H9 (cell line): ENCODE measurements at regions not wholly inside any gene's neighbourhood (a gene's known extent, or its start where the extent isn't known, plus 50 kb on each side); places are given as distances from the start of the nearest gene placed in this dataset.

ENCODE experiments used
- DNase-seq: peaks from one replicate; pipeline ENCODE4 v3.0.0-alpha.2; 2017
- H2AFZ ChIP-seq: one replicate; pipeline ENCODE4 v1.6.1; 2013; ENCODE audit warnings: mild to moderate bottlenecking, low read length, control low read depth, moderate library complexity
- H2AK5ac ChIP-seq: 2 replicates; pipeline ENCODE4 v1.6.1; 2013; ENCODE audit warnings: low read length, control low read depth, mixed read lengths; ENCODE audit not compliant: insufficient read length
- H2BK120ac ChIP-seq: one replicate; pipeline ENCODE4 v1.6.1; 2013; ENCODE audit warnings: low read depth, mild to moderate bottlenecking, low read length, control low read depth, inconsistent platforms; ENCODE audit not compliant: poor library complexity, severe bottlenecking
- H2BK12ac ChIP-seq: 2 replicates; pipeline ENCODE4 v1.6.1; 2013; ENCODE audit warnings: low read length, control low read depth, mixed read lengths, low read depth; ENCODE audit not compliant: insufficient read length
- H2BK15ac ChIP-seq: 2 replicates; pipeline ENCODE4 v1.6.1; 2013; ENCODE audit warnings: low read depth, low read length, control low read depth
- H2BK20ac ChIP-seq: one replicate; pipeline ENCODE4 v1.6.1; 2013; ENCODE audit warnings: low read depth, mild to moderate bottlenecking, low read length, control low read depth, inconsistent platforms; ENCODE audit not compliant: poor library complexity, severe bottlenecking
- H2BK5ac ChIP-seq: 2 replicates; pipeline ENCODE4 v1.6.1; 2013; ENCODE audit warnings: low read length, control low read depth, mixed read lengths; ENCODE audit not compliant: insufficient read length
- H3K14ac ChIP-seq: 2 replicates; pipeline ENCODE4 v1.6.1; 2013; ENCODE audit warnings: low read length, control low read depth; ENCODE audit not compliant: insufficient read depth
- H3K18ac ChIP-seq: 2 replicates; pipeline ENCODE4 v1.6.1; 2013; ENCODE audit warnings: low read depth, mild to moderate bottlenecking, mixed read lengths, low read length, control low read depth; ENCODE audit not compliant: insufficient read length
- H3K23ac ChIP-seq: 2 replicates; pipeline ENCODE4 v1.6.1; 2013; ENCODE audit warnings: low read length, control low read depth, mixed read lengths, low read depth; ENCODE audit not compliant: insufficient read length
- H3K23me2 ChIP-seq: 2 replicates; pipeline ENCODE4 v1.6.1; 2013; ENCODE audit warnings: low read depth, mild to moderate bottlenecking, mixed read lengths, low read length, control low read depth; ENCODE audit not compliant: insufficient read length, poor library complexity, severe bottlenecking
- H3K27ac ChIP-seq: 2 replicates; pipeline ENCODE4 v1.5.1; 2013; ENCODE audit warnings: low read length, control low read depth, mixed read lengths, low read depth; ENCODE audit not compliant: insufficient read length
- H3K27me3 ChIP-seq: 2 replicates; pipeline ENCODE4 v1.6.1; 2013; ENCODE audit warnings: low read length, control low read depth, inconsistent platforms; ENCODE audit not compliant: insufficient read depth
- H3K4ac ChIP-seq: 2 replicates; pipeline ENCODE4 v1.6.1; 2013; ENCODE audit warnings: low read depth, mild to moderate bottlenecking, control low read depth, inconsistent platforms, low read length, moderate library complexity
- H3K4me1 ChIP-seq: 2 replicates; pipeline ENCODE4 v1.6.1; 2013; ENCODE audit warnings: low read length, control low read depth, inconsistent platforms; ENCODE audit not compliant: insufficient read depth
- H3K4me2 ChIP-seq: 2 replicates; pipeline ENCODE4 v1.6.1; 2013; ENCODE audit warnings: low read length, control low read depth, mixed read lengths; ENCODE audit not compliant: insufficient read length, insufficient read depth
- H3K56ac ChIP-seq: 2 replicates; pipeline ENCODE4 v1.6.1; 2013; ENCODE audit warnings: low read depth, mild to moderate bottlenecking, mixed read lengths, low read length, control low read depth; ENCODE audit not compliant: insufficient read length
- H3K79me1 ChIP-seq: 2 replicates; pipeline ENCODE4 v1.6.1; 2013; ENCODE audit warnings: low read depth, mild to moderate bottlenecking, moderate library complexity, low read length, control low read depth, inconsistent platforms; ENCODE audit not compliant: insufficient read depth, poor library complexity, severe bottlenecking
- H3K79me2 ChIP-seq: 2 replicates; pipeline ENCODE4 v1.6.1; 2013; ENCODE audit warnings: low read length, control low read depth, inconsistent platforms; ENCODE audit not compliant: insufficient read depth
- H3K9ac ChIP-seq: 2 replicates; pipeline ENCODE4 v1.6.1; 2013; ENCODE audit warnings: low read length, control low read depth, mixed read lengths; ENCODE audit not compliant: insufficient read length; ENCODE audit errors: extremely low read depth
- H3K9me3 ChIP-seq: one replicate; pipeline ENCODE4 v1.6.1; 2013; ENCODE audit warnings: low read depth, low read length, inconsistent platforms; ENCODE audit not compliant: control insufficient read depth
- H3T11ph ChIP-seq: one replicate; pipeline ENCODE4 v1.6.1; 2013; ENCODE audit warnings: mild to moderate bottlenecking, low read length, control low read depth, inconsistent platforms
- H4K20me1 ChIP-seq: one replicate; pipeline ENCODE4 v1.6.1; 2013; ENCODE audit not compliant: control insufficient read depth, insufficient read length, insufficient read depth
- H4K5ac ChIP-seq: 2 replicates; pipeline ENCODE4 v1.6.1; 2013; ENCODE audit warnings: low read depth, mild to moderate bottlenecking, mixed read lengths, low read length, control low read depth; ENCODE audit not compliant: insufficient read length
- H4K8ac ChIP-seq: replicated peaks from 2 replicates; pipeline ENCODE4 v1.6.1; 2013; ENCODE audit warnings: low read length, control low read depth, mixed read lengths, low read depth; ENCODE audit not compliant: insufficient read length
- H4K91ac ChIP-seq: 2 replicates; pipeline ENCODE4 v1.6.1; 2013; ENCODE audit warnings: low read depth, mild to moderate bottlenecking, moderate library complexity, mixed read lengths, low read length, control low read depth; ENCODE audit not compliant: insufficient read length
- H3K27ac Mint-ChIP-seq, 3 experiments: 2 replicates in 2 of 3; 3 replicates in 1 of 3; pipeline ENCODE4 v1.8.0; 2020 to 2021; ENCODE audit warnings: mixed read lengths in 3 of 3, mild to moderate bottlenecking in 1 of 3, moderate library complexity in 1 of 3
- H3K27me3 Mint-ChIP-seq: 2 replicates; pipeline ENCODE4 v1.8.0; 2021; ENCODE audit warnings: low read depth, mild to moderate bottlenecking, moderate library complexity, mixed read lengths
- H3K36me3 Mint-ChIP-seq, 3 experiments: 2 replicates in 2 of 3; 3 replicates in 1 of 3; pipeline ENCODE4 v1.8.0; 2020 to 2021; ENCODE audit warnings: low read depth in 3 of 3, mixed read lengths in 3 of 3; ENCODE audit not compliant: insufficient read depth in 1 of 3
- H3K4me1 Mint-ChIP-seq, 2 experiments: 2 replicates each; pipeline ENCODE4 v1.8.0; 2020; ENCODE audit warnings: mixed read lengths in 2 of 2
- H3K4me3 Mint-ChIP-seq, 2 experiments: 2 replicates in 1 of 2; 3 replicates in 1 of 2; pipeline ENCODE4 v1.8.0; 2020 to 2021; ENCODE audit warnings: mild to moderate bottlenecking in 2 of 2, mixed read lengths in 2 of 2, moderate library complexity in 1 of 2
- H3K9me3 Mint-ChIP-seq, 2 experiments: 2 replicates in 1 of 2; 3 replicates in 1 of 2; pipeline ENCODE4 v1.8.0; 2020; ENCODE audit warnings: mild to moderate bottlenecking in 2 of 2, mixed read lengths in 2 of 2, moderate library complexity in 1 of 2
- CTCF ChIP-seq: fragments of 200-600 bp; sonication (generic); conservative IDR thresholded peaks from 3 replicates; pipeline ENCODE4 v1.8.0; 2021; ENCODE audit warnings: antibody characterized with exemption, mild to moderate bottlenecking

- Histone ChIP-seq H2AFZ (no peak overlapping the region), H3K79me2 (no peaks in the 10 kb centered on the region), H3K4ac (no peak overlapping the region), H3T11ph (no peak overlapping the region), H2BK15ac (no peak overlapping the region), H3K18ac (no peak overlapping the region), H2BK120ac (no peak overlapping the region), H3K27ac (no peak overlapping the region), H4K5ac (no peak overlapping the region), H2BK12ac (no peak overlapping the region), H4K8ac (no peak overlapping the region), H3K4me2 (no peak overlapping the region), H2BK20ac (no peak overlapping the region), H4K91ac (no peak overlapping the region), H4K20me1 (no peaks in the 10 kb centered on the region), H3K23ac (no peak overlapping the region), H3K56ac (no peak overlapping the region), H3K79me1 (no peaks in the 10 kb centered on the region), H3K27me3 (no peaks in the 10 kb centered on the region), H2BK5ac (no peak overlapping the region), H3K23me2 (no peaks in the 10 kb centered on the region), H3K14ac (no peak overlapping the region), H3K9me3 (no peaks in the 10 kb centered on the region), H3K4me1 (no peaks in the 10 kb centered on the region), H3K9ac (no peak overlapping the region), H2AK5ac (no peak overlapping the region)
- no peaks in the 10 kb centered on the region; the same call in 1 of the 2 replicates for H3K27me3 Mint-ChIP-seq
- no peaks in the 10 kb centered on the region for H3K36me3 Mint-ChIP-seq
- peaks cover 0 to 3% of the 10 kb centered on the region in 2 experiments; a peak in 1 of 4 replicates for H3K4me1 Mint-ChIP-seq
- no peak overlapping the region for H3K27ac Mint-ChIP-seq
- H3K9me3 Mint-ChIP-seq, result no peaks in the 10 kb centered on the region; a peak in 2 of 5 replicates
- TF ChIP-seq CTCF, result no peak
- no peak for DNase-seq
- no peak overlapping the region for H3K4me3 Mint-ChIP-seq
Measured at GRCh38 chr3:5784690-5785089, 597.2 kb downstream of the EDEM1 start.
